GM19397 (cell line): ENCODE measurements at regions not wholly inside any gene's neighbourhood (a gene's known extent, or its start where the extent isn't known, plus 50 kb on each side); places are given as distances from the start of the nearest gene placed in this dataset.

Source experiments
- ATAC-seq: cut with Tn5 transposase; IDR thresholded peaks from one replicate; pipeline ENCODE4 v1.9.1; 2021; ENCODE audit warnings: mild to moderate bottlenecking, moderate library complexity; ENCODE audit not compliant: unreplicated experiment

- ATAC-seq = no peak
Observed at GRCh38 chr7:41808541-41808940, 105.7 kb upstream of the INHBA start.

- no peak for ATAC-seq
Observed at GRCh38 chr7:41803569-41803968, 100.7 kb upstream of the INHBA start.

GRCh38 chr7:41796331-41796730, 93.4 kb upstream of the INHBA start:
- no peak for ATAC-seq

- no peak for ATAC-seq
Observed at GRCh38 chr7:41795276-41795833, 92.5 kb upstream of the INHBA start.

- no peak for ATAC-seq
Observed at GRCh38 chr7:41793556-41793955, 90.7 kb upstream of the INHBA start.

GRCh38 chr7:41792120-41792519, 89.2 kb upstream of the INHBA start:
- ATAC-seq = no peak

- ATAC-seq = no peak
Observed at GRCh38 chr7:41788556-41788955, 85.7 kb upstream of the INHBA start.

GRCh38 chr7:41787651-41788350, 84.9 kb upstream of the INHBA start:
- ATAC-seq = no peak

GRCh38 chr7:41786944-41787343, 84.1 kb upstream of the INHBA start:
- no peak for ATAC-seq

GRCh38 chr7:41786404-41786803, 83.5 kb upstream of the INHBA start:
- ATAC-seq = no peak

GRCh38 chr7:41785840-41786239, 83.0 kb upstream of the INHBA start:
- no peak for ATAC-seq

GRCh38 chr7:41785265-41785664, 82.4 kb upstream of the INHBA start:
- no peak for ATAC-seq

GRCh38 chr7:41779918-41780317, 77.0 kb upstream of the INHBA start:
- ATAC-seq = no peak

- no peak for ATAC-seq
Observed at GRCh38 chr7:41777894-41778596, 75.2 kb upstream of the INHBA start.

- ATAC-seq = no peak
Observed at GRCh38 chr7:41774966-41775365, 72.1 kb upstream of the INHBA start.

- ATAC-seq = no peak
Observed at GRCh38 chr7:41773756-41774155, 70.9 kb upstream of the INHBA start.

GRCh38 chr7:41771717-41772116, 68.8 kb upstream of the INHBA start:
- no peak for ATAC-seq

- no peak for ATAC-seq
Observed at GRCh38 chr7:41769162-41769561, 66.3 kb upstream of the INHBA start.

GRCh38 chr7:41763626-41764025, 60.7 kb upstream of the INHBA start:
- no peak for ATAC-seq

GRCh38 chr7:41762641-41763040, 59.8 kb upstream of the INHBA start:
- no peak for ATAC-seq

GRCh38 chr7:41760293-41760692, 57.4 kb upstream of the INHBA start:
- no peak for ATAC-seq

GRCh38 chr7:41758321-41758720, 55.4 kb upstream of the INHBA start:
- ATAC-seq = no peak
